ENCODE measurements at regions not wholly inside any gene's neighbourhood (a gene's known extent, or its start where the extent isn't known, plus 50 kb on each side); places are given as distances from the start of the nearest gene placed in this dataset.
"Not testable (repeated sequence)": the region's sequence is repeated elsewhere in the genome, so short reads cannot be mapped to it uniquely, and the experiment has no call there.

- TF ChIP-seq EZH2 (IDR thresholded peaks at IDR 0.05); POLR2AphosphoS5 (IDR thresholded peaks at IDR 0.05; ENCODE audit: borderline replicate concordance, low read depth, low read length): not testable (repeated sequence)
Measured at GRCh38 chr21:5137006-5137405, 5384.4 kb upstream of the TPTE start.
